Nephron (organoid): ENCODE measurements at regions not wholly inside any gene's neighbourhood (a gene's known extent, or its start where the extent isn't known, plus 50 kb on each side); places are given as distances from the start of the nearest gene placed in this dataset.

Experiments
- H3K27ac Mint-ChIP-seq, 3 experiments: 2 replicates each; pipeline ENCODE4 v1.8.0; 2020; ENCODE audit warnings: mixed read lengths in 3 of 3, mild to moderate bottlenecking in 2 of 3, moderate library complexity in 1 of 3
- H3K27me3 Mint-ChIP-seq: 2 replicates; pipeline ENCODE4 v1.8.0; 2021; ENCODE audit warnings: low read depth, mild to moderate bottlenecking, moderate library complexity, mixed read lengths
- H3K36me3 Mint-ChIP-seq: 2 replicates; pipeline ENCODE4 v1.8.0; 2020; ENCODE audit warnings: low read depth, mixed read lengths
- H3K4me1 Mint-ChIP-seq: 2 replicates; pipeline ENCODE4 v1.8.0; 2020; ENCODE audit warnings: mixed read lengths
- H3K4me3 Mint-ChIP-seq, 3 experiments: 2 replicates each; pipeline ENCODE4 v1.8.0; 2020; ENCODE audit warnings: mild to moderate bottlenecking in 3 of 3, mixed read lengths in 3 of 3, moderate library complexity in 2 of 3
- H3K9me3 Mint-ChIP-seq: 2 replicates; pipeline ENCODE4 v1.8.0; 2020; ENCODE audit warnings: mixed read lengths
- CTCF ChIP-seq, 3 experiments: fragments of 200-600 bp; sonication (generic); IDR thresholded peaks; one replicate each; pipeline ENCODE4 v1.5.0; 2021; ENCODE audit warnings: antibody characterized with exemption in 3 of 3; ENCODE audit not compliant: unreplicated experiment in 3 of 3

GRCh38 chr16:56072096-56072495, 119.2 kb upstream of the GNAO1 start:
- Mint-ChIP-seq H3K4me1 (peaks cover 6% of the 10 kb centered on the region), H3K27me3 (peaks cover 9% of the 10 kb centered on the region), H3K9me3 (no peaks in the 10 kb centered on the region), H3K4me3 (no peak overlapping the region), H3K27ac (no peak overlapping the region), H3K36me3 (no peaks in the 10 kb centered on the region)
- TF ChIP-seq CTCF (IDR thresholded peaks at IDR 0.05; ENCODE audit: unreplicated experiment in 3 of 3): no peak

GRCh38 chr16:56068816-56069215, 122.5 kb upstream of the GNAO1 start:
- Mint-ChIP-seq H3K9me3 (no peaks in the 10 kb centered on the region), H3K4me1 (no peaks in the 10 kb centered on the region), H3K27ac (no peak overlapping the region), H3K4me3 (no peak overlapping the region), H3K27me3 (peaks cover 5% of the 10 kb centered on the region), H3K36me3 (no peaks in the 10 kb centered on the region)
- no peak for TF ChIP-seq CTCF (IDR thresholded peaks at IDR 0.05; ENCODE audit: unreplicated experiment in 3 of 3)

GRCh38 chr16:56068314-56068713, 123.0 kb upstream of the GNAO1 start:
- TF ChIP-seq CTCF (IDR thresholded peaks at IDR 0.05; ENCODE audit: unreplicated experiment in 3 of 3): no peak
- no peaks in the 10 kb centered on the region for H3K4me1 Mint-ChIP-seq
- H3K27ac Mint-ChIP-seq: no peak overlapping the region
- H3K9me3 Mint-ChIP-seq: no peaks in the 10 kb centered on the region
- H3K36me3 Mint-ChIP-seq: no peaks in the 10 kb centered on the region
- H3K27me3 Mint-ChIP-seq: peaks cover 5% of the 10 kb centered on the region
- no peak overlapping the region for H3K4me3 Mint-ChIP-seq

- Mint-ChIP-seq H3K4me1 (no peaks in the 10 kb centered on the region), H3K4me3 (no peak overlapping the region), H3K27ac (no peak overlapping the region), H3K9me3 (no peaks in the 10 kb centered on the region), H3K27me3 (peaks cover 2% of the 10 kb centered on the region), H3K36me3 (no peaks in the 10 kb centered on the region)
- no peak for TF ChIP-seq CTCF (IDR thresholded peaks at IDR 0.05; ENCODE audit: unreplicated experiment in 3 of 3)
Measured at GRCh38 chr16:56067406-56067805, 123.9 kb upstream of the GNAO1 start.

GRCh38 chr16:56066617-56067016, 124.7 kb upstream of the GNAO1 start:
- no peaks in the 10 kb centered on the region for H3K27me3 Mint-ChIP-seq
- no peak for TF ChIP-seq CTCF (IDR thresholded peaks at IDR 0.05; ENCODE audit: unreplicated experiment in 3 of 3)
- H3K4me1 Mint-ChIP-seq: no peaks in the 10 kb centered on the region
- no peak overlapping the region for H3K27ac Mint-ChIP-seq
- H3K4me3 Mint-ChIP-seq: no peak overlapping the region
- H3K36me3 Mint-ChIP-seq: no peaks in the 10 kb centered on the region
- H3K9me3 Mint-ChIP-seq: no peaks in the 10 kb centered on the region

- no peak for TF ChIP-seq CTCF (IDR thresholded peaks at IDR 0.05; ENCODE audit: unreplicated experiment in 3 of 3)
- H3K27me3 Mint-ChIP-seq: peaks cover 3% of the 10 kb centered on the region
- no peak overlapping the region for H3K4me3 Mint-ChIP-seq
- H3K9me3 Mint-ChIP-seq: no peaks in the 10 kb centered on the region
- no peaks in the 10 kb centered on the region for H3K4me1 Mint-ChIP-seq
- no peak overlapping the region for H3K27ac Mint-ChIP-seq
- H3K36me3 Mint-ChIP-seq: no peaks in the 10 kb centered on the region
Measured at GRCh38 chr16:56063111-56063510, 128.2 kb upstream of the GNAO1 start.
